K562 (cell line): ENCODE measurements at regions not wholly inside any gene's neighbourhood (a gene's known extent, or its start where the extent isn't known, plus 50 kb on each side); places are given as distances from the start of the nearest gene placed in this dataset.

Source experiments
- ATAC-seq: fragments of 200-7000 bp; cut with Tn5 transposase; 3 replicates; pipeline ENCODE4 v1.9.1; 2020; ENCODE audit warnings: moderate library complexity
- BruUV-seq: library from RNA; stranded (reverse); fragments of 400-500 nt; replicated peaks from 2 replicates; lab custom pipeline; 2021; lab: Mats Ljungman, UMichigan
- CTCF ChIA-PET: fragments of 300-600 bp; formaldehyde crosslinking; extraction: SDS; loops from one replicate; lab custom pipeline; 2021; ENCODE audit warnings: low intra/inter-chr PET ratio; lab: Yijun Ruan, JAX
- POLR2A ChIA-PET: fragments of 300-600, 350-650 bp; sonication (Branson Sonifier 250); formaldehyde crosslinking; extraction: SDS; loops from one replicate; lab custom pipeline; 2021; ENCODE audit warnings: antibody characterized with exemption, inconsistent platforms; lab: Yijun Ruan, JAX
- DNase-seq, 4 experiments: peaks; one replicate each; pipeline versions ENCODE4 v3.0.0 to v3.0.0-alpha.2; 2011 to 2018; ENCODE audit warnings: low spot score in 3 of 4, mixed read lengths in 3 of 4; ENCODE audit errors: extremely low read depth in 1 of 4
- FAIRE-seq: peaks from 2 replicates; lab custom pipeline; 2011; peaks lifted over from hg19 to GRCh38; lab: Jason Lieb, UNC
- H2AFZ ChIP-seq: 2 replicates; pipeline ENCODE4 v1.6.0; 2011; ENCODE audit warnings: low read depth, low read length, control low read depth, inconsistent platforms
- H3K27ac ChIP-seq: fragments of 200-600 bp; 3 replicates; pipeline ENCODE4 v1.8.0; 2011; ENCODE audit warnings: low read depth, mild to moderate bottlenecking, control low read depth, inconsistent platforms, low read length, moderate library complexity, mixed read lengths; ENCODE audit errors: extremely low read depth
- H3K27me3 ChIP-seq, 2 experiments: fragments of 300-600 bp in 1 of 2; 2 replicates in 1 of 2; 3 replicates in 1 of 2; pipeline versions ENCODE4 v1.6.0 to v1.8.0; 2011; ENCODE audit warnings: inconsistent platforms in 2 of 2, low read length in 2 of 2, mild to moderate bottlenecking in 1 of 2, mixed read lengths in 1 of 2, moderate library complexity in 1 of 2; ENCODE audit not compliant: control insufficient read depth in 2 of 2, insufficient read depth in 2 of 2
- H3K36me3 ChIP-seq: fragments of 300-600 bp; 3 replicates; pipeline ENCODE4 v1.8.0; 2011; ENCODE audit warnings: mild to moderate bottlenecking, low read length, inconsistent platforms; ENCODE audit not compliant: control insufficient read depth, insufficient read depth
- H3K4me1 ChIP-seq, 2 experiments: fragments of 200-600 bp in 1 of 2; replicated peaks in 1 of 2; 2 replicates in 1 of 2; 3 replicates in 1 of 2; pipeline versions ENCODE4 v1.5.1 to v1.8.0; 2011; ENCODE audit warnings: inconsistent platforms in 2 of 2, low read length in 2 of 2, mild to moderate bottlenecking in 1 of 2, mixed read lengths in 1 of 2, moderate library complexity in 1 of 2; ENCODE audit not compliant: control insufficient read depth in 2 of 2, insufficient read depth in 2 of 2
- H3K4me2 ChIP-seq: 2 replicates; pipeline ENCODE4 v1.6.1; 2011; ENCODE audit warnings: low read length, control low read depth, inconsistent platforms, mixed read lengths; ENCODE audit not compliant: insufficient read depth
- H3K4me3 ChIP-seq: fragments of 200-600 bp; sonication (generic), shearing (Covaris generic); 2 replicates; pipeline ENCODE4 v1.5.1; 2016; ENCODE audit warnings: control low read depth, inconsistent platforms
- H3K79me2 ChIP-seq: fragments of 200-600 bp; 3 replicates; pipeline ENCODE4 v1.8.0; 2011; ENCODE audit warnings: low read length, inconsistent platforms; ENCODE audit not compliant: control insufficient read depth, insufficient read depth
- H3K9ac ChIP-seq, 2 experiments: 2 replicates each; pipeline versions ENCODE4 v1.6.0 to v1.6.1; 2011; ENCODE audit warnings: low read depth in 2 of 2, low read length in 2 of 2, control low read depth in 1 of 2, inconsistent platforms in 1 of 2, mild to moderate bottlenecking in 1 of 2, mixed read lengths in 1 of 2; ENCODE audit not compliant: insufficient read depth in 1 of 2
- H3K9me1 ChIP-seq: one replicate; pipeline ENCODE4 v1.6.0; 2011; ENCODE audit warnings: inconsistent platforms, mild to moderate bottlenecking, low read length, moderate library complexity; ENCODE audit not compliant: control insufficient read depth, insufficient read depth
- H3K9me3 ChIP-seq: replicated peaks from 2 replicates; pipeline ENCODE4 v1.5.1; 2011; ENCODE audit warnings: low read depth, low read length, inconsistent platforms; ENCODE audit not compliant: control insufficient read depth, insufficient read depth
- H4K20me1 ChIP-seq: replicated peaks from 2 replicates; pipeline ENCODE4 v1.6.1; 2011; ENCODE audit warnings: low read length, inconsistent platforms, mixed read lengths; ENCODE audit not compliant: control insufficient read depth, insufficient read depth
- NCOA2 ChIP-seq, 2 experiments: fragments of 450-650 bp; IDR thresholded peaks; 2 replicates each; pipeline ENCODE4 v1.6.1; 2018; ENCODE audit warnings: mild to moderate bottlenecking in 2 of 2, moderate library complexity in 1 of 2; ENCODE audit not compliant: partially characterized antibody in 2 of 2
- SAFB ChIP-seq: fragments of 200-400 bp; formaldehyde crosslinking; IDR thresholded peaks from 2 replicates; pipeline ENCODE4 v1.6.1; 2017; ENCODE audit warnings: low read depth, low read length, borderline replicate concordance
- TCF15 ChIP-seq: fragments of 250-450 bp; sonication (Bioruptor Pico); IDR thresholded peaks from 2 replicates; pipeline ENCODE4 v1.8.0; 2022; ENCODE audit warnings: moderate library complexity, mild to moderate bottlenecking, inconsistent platforms
- TCFL5 ChIP-seq: fragments of 250-450 bp; sonication (Bioruptor Pico); conservative IDR thresholded peaks from 2 replicates; pipeline ENCODE4 v1.6.1; 2021; ENCODE audit warnings: mild to moderate bottlenecking, moderate library complexity, matching md5 sums
- TGIF2 ChIP-seq: sonication (generic); formaldehyde crosslinking; IDR thresholded peaks from 2 replicates; pipeline ENCODE4 v1.8.1; 2022; ENCODE audit warnings: mild to moderate bottlenecking, missing genetic modification reagents, moderate library complexity
- XRCC4 ChIP-seq: IDR thresholded peaks from one replicate; pipeline ENCODE4 v1.6.1; 2011; ENCODE audit not compliant: insufficient read depth, insufficient read length; ENCODE audit errors: extremely low read depth
- ZBTB8A ChIP-seq: fragments of 450-650 bp; IDR thresholded peaks from 2 replicates; pipeline ENCODE4 v1.6.1; 2018; ENCODE audit warnings: mild to moderate bottlenecking, moderate library complexity; ENCODE audit not compliant: partially characterized antibody
- ZNF174 ChIP-seq: fragments of 250-450 bp; sonication (Bioruptor Pico); IDR thresholded peaks from 2 replicates; pipeline ENCODE4 v1.4.0; 2020; ENCODE audit warnings: mild to moderate bottlenecking
- ZNF764 ChIP-seq: fragments of 250-450 bp; sonication (Bioruptor Pico); IDR thresholded peaks from 2 replicates; pipeline ENCODE4 v1.4.0; 2020; ENCODE audit warnings: low read depth, mild to moderate bottlenecking, moderate library complexity
- ZNF780A ChIP-seq: fragments of 250-450 bp; sonication (Bioruptor Pico); IDR thresholded peaks from 2 replicates; pipeline ENCODE4 v1.5.0; 2021; ENCODE audit warnings: mild to moderate bottlenecking
- ZZZ3 ChIP-seq: fragments of 450-650 bp; IDR thresholded peaks from 2 replicates; pipeline ENCODE4 v1.6.1; 2016; ENCODE audit warnings: antibody characterized with exemption, mild to moderate bottlenecking, moderate library complexity
- WGBS: fragments of 100-300 bp; shearing (Covaris generic); methylation state at CpG from one replicate; pipeline ENCODE4 v1.1.6; 2016; ENCODE audit warnings: low coverage, mixed read lengths; ENCODE audit not compliant: insufficient coverage; ENCODE audit errors: missing lambda C conversion rate; 5-methylcytosine and 5-hydroxymethylcytosine counted together
- in situ Hi-C: fragments of 300-500 bp; cut with MboI; formaldehyde crosslinking; loops from 4 replicates; pipeline ENCODE4 v1.15.0; 2018; ENCODE audit warnings: inconsistent platforms, mixed read lengths
- intact Hi-C: fragments of 100-400 bp; cut with micrococcal nuclease; formaldehyde crosslinking; loops from 2 replicates; pipeline ENCODE4 v1.14.2; 2022
- TF ChIP-seq, protein P1 (sequence below), 2 experiments: fragments of 450-650 bp in 1 of 2; IDR thresholded peaks; 2 replicates each; pipeline ENCODE4 v1.6.1; 2011 to 2017; ENCODE audit warnings: low read depth in 2 of 2, antibody characterized with exemption in 1 of 2, borderline replicate concordance in 1 of 2, low read length in 1 of 2, mild to moderate bottlenecking in 1 of 2, mixed read lengths in 1 of 2; ENCODE audit not compliant: control insufficient read depth in 1 of 2
- TF ChIP-seq, protein P2 (sequence below): fragments of 450-650 bp; IDR thresholded peaks from 2 replicates; pipeline ENCODE4 v1.6.1; 2016; ENCODE audit warnings: mild to moderate bottlenecking
- TF ChIP-seq, protein P3 (sequence below), 3 experiments: fragments of 200-800 bp in 1 of 3; sonication (Bioruptor generic) in 1 of 3; sonication (generic) in 1 of 3; formaldehyde crosslinking in 1 of 3; IDR thresholded peaks; 2 replicates each; pipeline versions ENCODE4 v1.6.1 to v1.8.0; 2016 to 2022; ENCODE audit warnings: mild to moderate bottlenecking in 2 of 3, missing compliant biosample characterization in 2 of 3, missing genetic modification characterization in 2 of 3, missing genetic modification reagents in 1 of 3

DNA sequence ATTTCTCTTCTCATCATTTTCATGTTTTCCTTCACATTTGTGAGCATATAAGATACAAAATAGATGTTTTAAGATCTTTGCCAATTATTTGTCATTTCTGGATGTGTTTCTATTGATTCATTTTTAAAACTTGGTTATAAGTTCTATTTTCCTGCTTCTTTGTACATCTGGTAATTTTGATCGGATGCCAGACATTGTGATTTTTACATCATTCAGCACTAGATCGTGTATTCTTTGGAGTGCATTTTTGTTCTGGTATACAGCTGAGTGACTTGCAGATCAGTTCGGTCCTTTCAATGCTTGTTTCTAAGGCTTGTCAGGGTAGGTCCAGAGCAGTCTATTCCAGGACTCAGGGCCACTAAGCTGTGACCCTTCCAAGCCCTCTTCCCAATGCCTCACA, 198.2 kb downstream of the KLF12 start:
- Histone ChIP-seq H3K27ac (no peak overlapping the region), H3K4me2 (no peak overlapping the region), H3K4me3 (no peak overlapping the region), H3K9me1 (no peaks in the 10 kb centered on the region)
- FAIRE-seq, result no peak
- TF ChIP-seq, protein P1, sequence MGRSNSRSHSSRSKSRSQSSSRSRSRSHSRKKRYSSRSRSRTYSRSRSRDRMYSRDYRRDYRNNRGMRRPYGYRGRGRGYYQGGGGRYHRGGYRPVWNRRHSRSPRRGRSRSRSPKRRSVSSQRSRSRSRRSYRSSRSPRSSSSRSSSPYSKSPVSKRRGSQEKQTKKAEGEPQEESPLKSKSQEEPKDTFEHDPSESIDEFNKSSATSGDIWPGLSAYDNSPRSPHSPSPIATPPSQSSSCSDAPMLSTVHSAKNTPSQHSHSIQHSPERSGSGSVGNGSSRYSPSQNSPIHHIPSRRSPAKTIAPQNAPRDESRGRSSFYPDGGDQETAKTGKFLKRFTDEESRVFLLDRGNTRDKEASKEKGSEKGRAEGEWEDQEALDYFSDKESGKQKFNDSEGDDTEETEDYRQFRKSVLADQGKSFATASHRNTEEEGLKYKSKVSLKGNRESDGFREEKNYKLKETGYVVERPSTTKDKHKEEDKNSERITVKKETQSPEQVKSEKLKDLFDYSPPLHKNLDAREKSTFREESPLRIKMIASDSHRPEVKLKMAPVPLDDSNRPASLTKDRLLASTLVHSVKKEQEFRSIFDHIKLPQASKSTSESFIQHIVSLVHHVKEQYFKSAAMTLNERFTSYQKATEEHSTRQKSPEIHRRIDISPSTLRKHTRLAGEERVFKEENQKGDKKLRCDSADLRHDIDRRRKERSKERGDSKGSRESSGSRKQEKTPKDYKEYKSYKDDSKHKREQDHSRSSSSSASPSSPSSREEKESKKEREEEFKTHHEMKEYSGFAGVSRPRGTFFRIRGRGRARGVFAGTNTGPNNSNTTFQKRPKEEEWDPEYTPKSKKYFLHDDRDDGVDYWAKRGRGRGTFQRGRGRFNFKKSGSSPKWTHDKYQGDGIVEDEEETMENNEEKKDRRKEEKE (IDR thresholded peaks at IDR 0.05; ENCODE audit: borderline replicate concordance in 1 of 2, control insufficient read depth in 1 of 2, low read depth in 2 of 2, low read length in 1 of 2), result no peak
- TF ChIP-seq, protein P2, sequence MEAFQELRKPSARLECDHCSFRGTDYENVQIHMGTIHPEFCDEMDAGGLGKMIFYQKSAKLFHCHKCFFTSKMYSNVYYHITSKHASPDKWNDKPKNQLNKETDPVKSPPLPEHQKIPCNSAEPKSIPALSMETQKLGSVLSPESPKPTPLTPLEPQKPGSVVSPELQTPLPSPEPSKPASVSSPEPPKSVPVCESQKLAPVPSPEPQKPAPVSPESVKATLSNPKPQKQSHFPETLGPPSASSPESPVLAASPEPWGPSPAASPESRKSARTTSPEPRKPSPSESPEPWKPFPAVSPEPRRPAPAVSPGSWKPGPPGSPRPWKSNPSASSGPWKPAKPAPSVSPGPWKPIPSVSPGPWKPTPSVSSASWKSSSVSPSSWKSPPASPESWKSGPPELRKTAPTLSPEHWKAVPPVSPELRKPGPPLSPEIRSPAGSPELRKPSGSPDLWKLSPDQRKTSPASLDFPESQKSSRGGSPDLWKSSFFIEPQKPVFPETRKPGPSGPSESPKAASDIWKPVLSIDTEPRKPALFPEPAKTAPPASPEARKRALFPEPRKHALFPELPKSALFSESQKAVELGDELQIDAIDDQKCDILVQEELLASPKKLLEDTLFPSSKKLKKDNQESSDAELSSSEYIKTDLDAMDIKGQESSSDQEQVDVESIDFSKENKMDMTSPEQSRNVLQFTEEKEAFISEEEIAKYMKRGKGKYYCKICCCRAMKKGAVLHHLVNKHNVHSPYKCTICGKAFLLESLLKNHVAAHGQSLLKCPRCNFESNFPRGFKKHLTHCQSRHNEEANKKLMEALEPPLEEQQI, result no peak
- TF ChIP-seq TCFL5 (CRISPR knock-in tag), result no peak
- TF ChIP-seq ZNF174 (CRISPR knock-in tag), result no peak
- TF ChIP-seq ZNF764, result no peak
- TF ChIP-seq, protein P3, sequence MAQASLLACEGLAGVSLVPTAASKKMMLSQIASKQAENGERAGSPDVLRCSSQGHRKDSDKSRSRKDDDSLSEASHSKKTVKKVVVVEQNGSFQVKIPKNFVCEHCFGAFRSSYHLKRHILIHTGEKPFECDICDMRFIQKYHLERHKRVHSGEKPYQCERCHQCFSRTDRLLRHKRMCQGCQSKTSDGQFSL (CRISPR knock-in tag; IDR thresholded peaks at IDR 0.05), result no peak
- TF ChIP-seq, protein P3 (tag; IDR thresholded peaks at IDR 0.05), result no peak
- no peak for TF ChIP-seq NCOA2 (IDR thresholded peaks at IDR 0.05; ENCODE audit: partially characterized antibody in 2 of 2)
- no peak for TF ChIP-seq TCF15 (CRISPR knock-in tag)
- TF ChIP-seq ZZZ3, result no peak
- no peak for TF ChIP-seq ZBTB8A
- no peak for TF ChIP-seq TGIF2
- TF ChIP-seq XRCC4, result no peak
- no peak for TF ChIP-seq SAFB
- TF ChIP-seq ZNF780A (CRISPR knock-in tag), result no peak
- TF ChIP-seq, all 486 proteins: peak for 0
- Histone ChIP-seq H3K36me3 (no peaks in the 10 kb centered on the region), H4K20me1 (no peaks in the 10 kb centered on the region), H3K4me1 (no peaks in the 10 kb centered on the region), H3K27me3 (no peaks in the 10 kb centered on the region), H3K9me3 (no peaks in the 10 kb centered on the region), H3K9ac (no peak overlapping the region), H2AFZ (no peak overlapping the region), H3K79me2 (no peaks in the 10 kb centered on the region)
- no TSS peak for BruUV-seq
- POLR2A ChIA-PET, result no interaction called here
- ATAC-seq (no peak), DNase-seq (no peak)
- 0% methylated on average over 3 of the region's 3 CpGs for WGBS
- CTCF ChIA-PET, result no interaction called here
- intact Hi-C loops, result no loop called here
- in situ Hi-C loops, result no loop called here
